Karpas-422 (cell line): ENCODE measurements at regions not wholly inside any gene's neighbourhood (a gene's known extent, or its start where the extent isn't known, plus 50 kb on each side); places are given as distances from the start of the nearest gene placed in this dataset.

ENCODE experiments used
- DNase-seq: peaks from one replicate; pipeline ENCODE4 v3.0.0-alpha.2; 2015
- H2AFZ ChIP-seq: fragments of 200-600 bp; sonication (generic); 2 replicates; pipeline ENCODE4 v1.6.1; 2014; ENCODE audit warnings: antibody characterized with exemption, low read length, mixed read lengths
- H3K27ac ChIP-seq: fragments of 200-600 bp; sonication (generic); 2 replicates; pipeline ENCODE4 v1.5.1; 2014; ENCODE audit warnings: mild to moderate bottlenecking, low read length, moderate library complexity
- H3K27me3 ChIP-seq: fragments of 200-600 bp; sonication (generic); 2 replicates; pipeline ENCODE4 v1.6.1; 2014; ENCODE audit warnings: low read length, mixed read lengths
- H3K36me3 ChIP-seq: fragments of 200-600 bp; sonication (generic); 2 replicates; pipeline ENCODE4 v1.6.1; 2014; ENCODE audit warnings: low read length, mixed read lengths; ENCODE audit not compliant: insufficient read depth
- H3K4me1 ChIP-seq: fragments of 200-600 bp; sonication (generic); 2 replicates; pipeline ENCODE4 v1.6.1; 2014; ENCODE audit warnings: mild to moderate bottlenecking, low read length, mixed read lengths
- H3K4me2 ChIP-seq: fragments of 200-600 bp; sonication (generic); 2 replicates; pipeline ENCODE4 v1.6.1; 2014; ENCODE audit warnings: low read length, low read depth, mild to moderate bottlenecking; ENCODE audit not compliant: poor library complexity, severe bottlenecking
- H3K4me3 ChIP-seq: fragments of 200-600 bp; sonication (generic); 2 replicates; pipeline ENCODE4 v1.5.1; 2014; ENCODE audit warnings: mild to moderate bottlenecking, antibody characterized with exemption, low read length, mixed read lengths
- H3K79me2 ChIP-seq: fragments of 200-600 bp; sonication (generic); 2 replicates; pipeline ENCODE4 v1.6.1; 2014; ENCODE audit warnings: mild to moderate bottlenecking, low read length, mixed read lengths
- H3K9ac ChIP-seq: fragments of 200-600 bp; sonication (generic); 2 replicates; pipeline ENCODE4 v1.6.0; 2014; ENCODE audit warnings: low read length
- H3K9me2 ChIP-seq: fragments of 200-600 bp; sonication (generic), shearing (Covaris generic); replicated peaks from 2 replicates; pipeline ENCODE4 v1.6.0; 2014; ENCODE audit warnings: mild to moderate bottlenecking, low read length, moderate library complexity; ENCODE audit not compliant: insufficient read depth
- H3K9me3 ChIP-seq: fragments of 300-700, 200-600 bp; sonication (generic); 2 replicates; pipeline ENCODE4 v1.6.1; 2014; ENCODE audit warnings: low read length, mixed read lengths
- H4K20me1 ChIP-seq: fragments of 200-600 bp; sonication (generic); 2 replicates; pipeline ENCODE4 v1.6.1; 2014; ENCODE audit warnings: mild to moderate bottlenecking, antibody characterized with exemption, low read length, low read depth; ENCODE audit not compliant: insufficient read depth

DNA sequence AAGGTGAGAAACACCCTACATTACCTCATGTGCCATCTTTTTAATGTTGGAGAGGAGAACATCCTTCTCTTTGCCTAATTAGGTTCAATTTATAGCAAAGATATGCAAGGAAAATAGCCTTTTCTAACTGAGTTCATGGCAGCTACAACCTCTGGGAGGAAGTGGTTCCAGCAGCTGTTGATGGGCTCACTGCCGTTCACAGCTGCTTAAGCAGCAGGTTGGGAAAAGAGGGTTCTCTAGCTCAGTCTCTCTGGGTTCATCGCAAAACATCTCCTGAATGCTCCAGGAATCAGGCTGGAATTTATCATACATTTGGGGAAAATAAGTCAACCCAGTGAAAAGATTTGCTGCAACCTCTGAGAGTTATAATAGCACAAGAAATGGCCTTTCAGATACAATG lies 115.1 kb downstream of the UNC5CL start:
- Histone ChIP-seq H3K4me2 (no peak overlapping the region), H3K9me2 (no peaks in the 10 kb centered on the region), H3K9me3 (no peaks in the 10 kb centered on the region), H3K9ac (no peak overlapping the region), H3K27ac (no peak overlapping the region), H3K36me3 (no peaks in the 10 kb centered on the region), H2AFZ (no peak overlapping the region), H3K27me3 (no peaks in the 10 kb centered on the region), H3K4me1 (no peaks in the 10 kb centered on the region), H4K20me1 (no peaks in the 10 kb centered on the region), H3K4me3 (no peak overlapping the region), H3K79me2 (no peaks in the 10 kb centered on the region)
- DNase-seq, result no peak

DNA sequence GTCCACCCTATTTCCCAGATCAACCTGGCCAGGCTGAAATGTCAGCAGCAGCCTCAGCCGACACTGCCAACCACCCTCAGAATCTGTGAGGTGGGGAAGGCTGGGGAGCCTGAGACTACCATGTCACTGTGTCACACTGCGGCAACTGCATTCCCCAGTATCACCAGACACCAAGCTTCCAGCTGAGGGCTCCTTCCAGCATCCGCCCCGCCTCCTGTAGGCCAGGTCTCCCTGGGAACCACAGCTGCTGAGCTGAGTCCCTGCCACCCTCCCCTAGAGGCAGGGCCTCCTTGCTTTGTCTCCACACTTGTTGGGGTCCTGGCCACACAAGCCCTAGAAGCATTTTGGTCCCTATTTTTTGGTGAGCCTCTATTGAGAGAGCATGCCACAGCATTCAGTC lies 115.7 kb downstream of the UNC5CL start:
- Histone ChIP-seq H3K9me3 (no peaks in the 10 kb centered on the region), H3K9me2 (no peaks in the 10 kb centered on the region), H3K79me2 (no peaks in the 10 kb centered on the region), H3K9ac (no peak overlapping the region), H3K4me3 (no peak overlapping the region), H2AFZ (no peak overlapping the region), H3K36me3 (no peaks in the 10 kb centered on the region), H3K27me3 (no peaks in the 10 kb centered on the region), H3K4me2 (no peak overlapping the region), H3K27ac (no peak overlapping the region), H3K4me1 (no peaks in the 10 kb centered on the region), H4K20me1 (no peaks in the 10 kb centered on the region)
- no peak for DNase-seq

DNA sequence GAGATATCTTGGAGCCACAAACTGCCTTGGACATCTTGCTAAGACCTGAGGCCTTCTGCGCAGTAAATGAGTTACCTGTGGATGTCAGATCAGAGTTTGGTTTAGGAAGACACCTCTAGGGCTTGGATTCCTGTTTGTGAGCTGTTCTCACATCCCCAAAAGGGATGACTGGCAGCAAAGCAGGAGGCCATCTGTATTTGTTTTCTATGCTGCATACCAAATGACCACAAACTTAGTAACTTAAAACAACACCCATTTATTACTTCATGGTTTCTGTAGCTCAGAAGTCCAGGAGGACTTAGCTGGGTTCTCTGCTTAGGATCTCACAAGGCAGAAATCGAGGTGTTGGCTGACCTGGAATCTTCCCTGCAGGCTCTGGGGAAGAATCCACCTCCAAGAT lies 116.7 kb downstream of the UNC5CL start:
- no peak for DNase-seq
- H3K9me3 ChIP-seq, result no peaks in the 10 kb centered on the region
- no peaks in the 10 kb centered on the region for H3K79me2 ChIP-seq
- H3K9me2 ChIP-seq, result no peaks in the 10 kb centered on the region
- no peaks in the 10 kb centered on the region for H4K20me1 ChIP-seq
- H3K36me3 ChIP-seq, result no peaks in the 10 kb centered on the region
- H3K4me3 ChIP-seq, result no peak overlapping the region
- H3K27ac ChIP-seq, result no peak overlapping the region
- no peak overlapping the region for H2AFZ ChIP-seq
- H3K4me1 ChIP-seq, result no peaks in the 10 kb centered on the region
- no peak overlapping the region for H3K4me2 ChIP-seq
- H3K9ac ChIP-seq, result no peak overlapping the region
- H3K27me3 ChIP-seq, result no peaks in the 10 kb centered on the region

DNA sequence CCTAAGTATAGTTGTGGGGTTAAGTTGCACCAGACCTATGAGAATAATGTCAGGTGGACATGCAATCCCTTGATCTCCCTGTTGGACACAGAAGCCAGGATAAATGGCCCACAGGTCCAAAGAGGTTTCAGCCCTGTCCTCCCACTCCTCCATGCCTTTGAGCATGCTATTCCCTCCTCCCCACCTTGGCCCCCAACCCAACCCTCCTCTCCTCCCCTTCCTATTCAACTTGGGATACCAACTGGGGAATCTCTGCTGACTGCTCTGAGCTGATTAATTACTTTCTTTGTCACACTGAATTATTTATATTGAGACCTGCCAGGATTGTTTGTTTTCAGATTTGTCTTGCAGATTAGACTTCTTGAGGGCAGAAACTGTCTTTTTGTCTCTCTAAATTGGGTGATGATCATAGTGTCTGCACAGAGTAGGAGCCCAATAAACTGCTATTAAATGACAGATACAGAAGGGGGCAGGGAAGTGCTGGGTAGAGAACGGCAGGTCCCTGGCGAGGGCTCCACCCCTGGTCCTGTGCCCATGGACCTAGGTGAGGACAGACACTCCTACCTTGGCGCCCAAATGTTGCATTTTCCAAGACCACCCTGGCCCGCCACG lies 120.9 kb downstream of the UNC5CL start:
- DNase-seq, result no peak
- H3K9me2 ChIP-seq, result no peaks in the 10 kb centered on the region
- no peaks in the 10 kb centered on the region for H3K79me2 ChIP-seq
- no peak overlapping the region for H3K4me2 ChIP-seq
- H3K9me3 ChIP-seq, result no peaks in the 10 kb centered on the region
- H3K4me3 ChIP-seq, result no peak overlapping the region
- no peaks in the 10 kb centered on the region for H3K36me3 ChIP-seq
- H3K4me1 ChIP-seq, result no peaks in the 10 kb centered on the region
- no peaks in the 10 kb centered on the region for H3K27me3 ChIP-seq
- no peak overlapping the region for H3K9ac ChIP-seq
- H2AFZ ChIP-seq, result no peak overlapping the region
- H4K20me1 ChIP-seq, result no peaks in the 10 kb centered on the region
- no peak overlapping the region for H3K27ac ChIP-seq

DNA sequence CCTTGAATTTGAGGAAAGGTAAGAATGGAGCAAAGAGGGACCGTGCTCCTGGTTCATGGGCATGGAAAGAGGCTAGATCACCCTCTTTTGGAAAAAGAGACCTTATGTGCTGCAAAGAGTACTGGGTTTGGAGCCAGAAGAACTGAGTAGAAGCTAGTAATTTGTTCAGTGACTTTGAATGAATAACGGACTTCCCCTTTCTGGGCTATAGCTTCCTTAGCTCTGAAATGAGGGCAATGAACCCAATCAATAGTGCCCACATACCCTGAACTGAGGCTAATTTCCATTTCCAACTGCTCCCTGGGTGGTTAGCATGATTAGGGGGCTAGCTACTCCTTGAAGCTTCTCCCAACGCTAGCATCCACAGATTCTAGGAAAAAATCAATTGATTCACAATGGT lies 121.4 kb downstream of the UNC5CL start:
- Histone ChIP-seq H3K36me3 (no peaks in the 10 kb centered on the region), H3K4me1 (no peaks in the 10 kb centered on the region), H3K27me3 (no peaks in the 10 kb centered on the region), H3K9me3 (no peaks in the 10 kb centered on the region), H3K9ac (no peak overlapping the region), H3K9me2 (no peaks in the 10 kb centered on the region), H3K4me3 (no peak overlapping the region), H3K79me2 (no peaks in the 10 kb centered on the region), H3K4me2 (no peak overlapping the region), H2AFZ (no peak overlapping the region), H4K20me1 (no peaks in the 10 kb centered on the region), H3K27ac (no peak overlapping the region)
- DNase-seq, result peak; percentile 58

DNA sequence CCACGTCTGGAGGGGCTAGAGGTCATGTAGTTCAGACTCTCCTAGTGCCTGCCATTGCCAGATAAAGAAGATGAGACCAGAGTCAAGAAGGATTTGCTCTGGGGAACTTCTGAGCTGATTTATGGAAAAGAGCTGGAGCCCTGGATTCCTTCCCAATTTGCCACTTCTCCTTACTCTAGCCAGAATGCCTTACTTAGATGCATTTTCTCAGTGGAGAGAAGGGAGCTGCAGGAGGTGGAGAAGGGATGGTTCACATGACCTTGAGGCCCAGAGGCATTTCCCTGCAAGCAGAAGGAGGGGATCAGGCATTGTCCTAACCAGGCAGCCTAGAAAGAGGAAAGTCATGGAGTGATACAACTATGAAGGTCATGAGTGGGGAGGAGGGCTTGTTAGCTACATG lies 122.2 kb downstream of the UNC5CL start:
- H3K9me3 ChIP-seq, result no peaks in the 10 kb centered on the region
- H3K79me2 ChIP-seq, result no peaks in the 10 kb centered on the region
- no peak overlapping the region for H2AFZ ChIP-seq
- H3K36me3 ChIP-seq, result no peaks in the 10 kb centered on the region
- no peak for DNase-seq
- H3K27me3 ChIP-seq, result no peaks in the 10 kb centered on the region
- H3K27ac ChIP-seq, result no peak overlapping the region
- no peaks in the 10 kb centered on the region for H4K20me1 ChIP-seq
- H3K4me3 ChIP-seq, result no peak overlapping the region
- no peak overlapping the region for H3K9ac ChIP-seq
- no peaks in the 10 kb centered on the region for H3K4me1 ChIP-seq
- H3K4me2 ChIP-seq, result no peak overlapping the region
- H3K9me2 ChIP-seq, result no peaks in the 10 kb centered on the region

DNA sequence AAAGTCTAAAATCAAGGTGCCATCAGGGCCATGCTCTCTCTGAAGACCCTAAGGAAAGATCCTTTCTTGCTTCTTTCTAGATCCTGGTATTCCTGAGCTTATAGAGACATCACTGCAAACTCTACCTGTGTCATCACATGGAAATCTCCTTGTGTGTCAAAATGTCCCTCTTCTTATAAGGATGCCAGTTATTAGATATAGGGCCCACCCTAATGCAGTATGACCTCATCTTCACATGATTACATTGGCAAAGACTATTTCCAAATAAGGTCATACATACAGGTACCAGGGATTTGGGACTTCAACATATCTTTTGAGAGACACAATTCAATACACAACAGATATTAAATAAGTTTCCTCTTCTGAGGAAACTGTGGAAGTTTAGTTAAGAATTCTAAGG lies 123.9 kb downstream of the UNC5CL start:
- Histone ChIP-seq H3K27me3 (no peaks in the 10 kb centered on the region), H3K9me3 (no peaks in the 10 kb centered on the region), H3K4me2 (no peak overlapping the region), H2AFZ (no peak overlapping the region), H3K36me3 (no peaks in the 10 kb centered on the region), H3K4me1 (no peaks in the 10 kb centered on the region), H4K20me1 (no peaks in the 10 kb centered on the region), H3K9me2 (no peaks in the 10 kb centered on the region), H3K79me2 (no peaks in the 10 kb centered on the region), H3K9ac (no peak overlapping the region), H3K27ac (no peak overlapping the region), H3K4me3 (no peak overlapping the region)
- no peak for DNase-seq

DNA sequence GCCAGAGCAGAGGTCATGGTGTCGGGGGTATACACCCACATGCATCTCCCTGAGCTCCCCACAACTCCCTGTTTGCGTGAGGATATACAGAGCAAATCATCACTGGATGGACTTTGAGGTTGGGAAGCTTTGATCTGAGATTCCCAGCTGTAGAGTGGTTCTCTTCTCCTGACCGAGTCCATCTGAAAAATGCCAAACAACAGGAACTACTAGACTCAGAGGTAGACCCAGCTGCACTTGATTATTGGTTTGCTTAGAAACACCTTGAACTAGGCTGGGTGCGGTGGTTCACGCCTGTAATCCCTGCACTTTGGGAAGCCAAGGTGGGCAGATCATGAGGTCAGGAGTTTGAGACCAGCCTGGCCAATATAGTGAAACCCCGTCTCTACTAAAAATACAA lies 125.0 kb downstream of the UNC5CL start:
- H3K27me3 ChIP-seq, result no peaks in the 10 kb centered on the region
- no peak overlapping the region for H3K4me2 ChIP-seq
- no peak overlapping the region for H3K27ac ChIP-seq

More for the DNA sequence above, 125.0 kb downstream of the UNC5CL start:
- H3K4me1 ChIP-seq, result no peaks in the 10 kb centered on the region
- no peak for DNase-seq
- H2AFZ ChIP-seq, result no peak overlapping the region
- H3K9me2 ChIP-seq, result no peaks in the 10 kb centered on the region
- H3K79me2 ChIP-seq, result no peaks in the 10 kb centered on the region
- no peaks in the 10 kb centered on the region for H3K9me3 ChIP-seq
- H3K9ac ChIP-seq, result no peak overlapping the region
- H4K20me1 ChIP-seq, result no peaks in the 10 kb centered on the region
- H3K4me3 ChIP-seq, result no peak overlapping the region
- no peaks in the 10 kb centered on the region for H3K36me3 ChIP-seq
